Smooth muscle cell (in vitro differentiated cells): ENCODE measurements at regions not wholly inside any gene's neighbourhood (a gene's known extent, or its start where the extent isn't known, plus 50 kb on each side); places are given as distances from the start of the nearest gene placed in this dataset.
"Not testable (repeated sequence)": the region's sequence is repeated elsewhere in the genome, so short reads cannot be mapped to it uniquely, and the experiment has no call there.

Experiments
- DNase-seq: peaks from one replicate; lab custom pipeline; 2025; ENCODE audit not compliant: unreplicated experiment; lab: John Stamatoyannopoulos, UW
- H2AFZ ChIP-seq: fragments of 200-600 bp; sonication (generic); 2 replicates; pipeline ENCODE4 v1.6.0; 2016; ENCODE audit warnings: antibody characterized with exemption, low read depth, mild to moderate bottlenecking
- H3F3A ChIP-seq: fragments of 200-600 bp; sonication (generic); 2 replicates; pipeline ENCODE4 v1.6.0; 2017; ENCODE audit warnings: antibody characterized with exemption, low read depth
- H3K27ac ChIP-seq: fragments of 200-600 bp; sonication (generic); 2 replicates; pipeline ENCODE4 v1.5.1; 2016; ENCODE audit warnings: low read depth, mild to moderate bottlenecking
- H3K27me3 ChIP-seq: fragments of 200-600 bp; sonication (generic); 2 replicates; pipeline ENCODE4 v1.6.1; 2016; ENCODE audit warnings: low read depth, mild to moderate bottlenecking
- H3K36me3 ChIP-seq: fragments of 200-600 bp; sonication (generic); 2 replicates; pipeline ENCODE4 v1.5.1; 2016; ENCODE audit warnings: low read depth
- H3K4me1 ChIP-seq: fragments of 200-600 bp; sonication (generic); 2 replicates; pipeline ENCODE4 v1.5.1; 2016; ENCODE audit warnings: low read depth
- H3K4me2 ChIP-seq: fragments of 200-600 bp; sonication (generic); 2 replicates; pipeline ENCODE4 v1.6.0; 2016; ENCODE audit warnings: mild to moderate bottlenecking
- H3K4me3 ChIP-seq: fragments of 200-600 bp; sonication (generic); 2 replicates; pipeline ENCODE4 v1.5.1; 2016; ENCODE audit warnings: mild to moderate bottlenecking
- H3K79me2 ChIP-seq: fragments of 200-600 bp; sonication (generic); 2 replicates; pipeline ENCODE4 v1.6.0; 2016; ENCODE audit warnings: low read depth, mild to moderate bottlenecking
- H3K9ac ChIP-seq: fragments of 200-600 bp; sonication (generic); 2 replicates; pipeline ENCODE4 v1.6.0; 2016; ENCODE audit warnings: low read depth
- H3K9me3 ChIP-seq: fragments of 200-600 bp; sonication (generic); replicated peaks from 2 replicates; pipeline ENCODE4 v1.5.1; 2016; ENCODE audit warnings: low read depth
- H4K20me1 ChIP-seq: fragments of 200-600 bp; sonication (generic); 2 replicates; pipeline ENCODE4 v1.6.0; 2016; ENCODE audit warnings: low read depth
- CTCF ChIP-seq: fragments of 200-600 bp; sonication (generic); IDR thresholded peaks from 2 replicates; pipeline ENCODE4 v1.5.1; 2017; ENCODE audit warnings: borderline replicate concordance, mild to moderate bottlenecking, antibody characterized with exemption; ENCODE audit not compliant: insufficient read depth, poor library complexity, severe bottlenecking
- WGBS: methylation state at CpG from one replicate; pipeline ENCODE4 v1.1.7; 2016; ENCODE audit warnings: low lambda C conversion rate; 5-methylcytosine and 5-hydroxymethylcytosine counted together

GRCh38 chr13:59399513-59399912 is 764.2 kb downstream of the DIAPH3 start:
- Histone ChIP-seq H3K27ac (no peak overlapping the region), H3K9me3 (no peaks in the 10 kb centered on the region), H3K4me2 (no peak overlapping the region), H3K27me3 (no peaks in the 10 kb centered on the region), H3K36me3 (no peaks in the 10 kb centered on the region), H4K20me1 (no peaks in the 10 kb centered on the region), H3K4me1 (no peaks in the 10 kb centered on the region), H2AFZ (no peak overlapping the region), H3K9ac (no peak overlapping the region), H3F3A (no peaks in the 10 kb centered on the region), H3K79me2 (no peaks in the 10 kb centered on the region), H3K4me3 (no peak overlapping the region)
- no peak for DNase-seq
- no peak for TF ChIP-seq CTCF

GRCh38 chr13:59404331-59404730 is 759.4 kb downstream of the DIAPH3 start:
- Histone ChIP-seq H4K20me1 (no peaks in the 10 kb centered on the region), H3F3A (no peaks in the 10 kb centered on the region), H3K4me1 (peaks cover 4% of the 10 kb centered on the region), H3K9ac (no peak overlapping the region), H3K36me3 (no peaks in the 10 kb centered on the region), H3K27ac (no peak overlapping the region), H3K4me2 (no peak overlapping the region), H2AFZ (no peak overlapping the region), H3K27me3 (no peaks in the 10 kb centered on the region), H3K79me2 (no peaks in the 10 kb centered on the region), H3K4me3 (no peak overlapping the region), H3K9me3 (no peaks in the 10 kb centered on the region)
- TF ChIP-seq CTCF = no peak
- no peak for DNase-seq

- H2AFZ ChIP-seq, H4K20me1 ChIP-seq, H3F3A ChIP-seq, H3K27me3 ChIP-seq, H3K9ac ChIP-seq, H3K27ac ChIP-seq, DNase-seq, H3K4me2 ChIP-seq, H3K79me2 ChIP-seq, H3K4me1 ChIP-seq, H3K36me3 ChIP-seq, H3K4me3 ChIP-seq, H3K9me3 ChIP-seq: not testable (repeated sequence)
- WGBS = 90% methylated on average over 2 of the region's 2 CpGs
These were observed 756.5 kb downstream of the DIAPH3 start for GRCh38 chr13:59407251-59407650.

- Histone ChIP-seq H3K36me3 (no peaks in the 10 kb centered on the region), H3F3A (no peaks in the 10 kb centered on the region), H3K79me2 (no peaks in the 10 kb centered on the region), H3K4me2 (no peak overlapping the region), H4K20me1 (no peaks in the 10 kb centered on the region), H3K4me1 (peaks cover 8% of the 10 kb centered on the region), H3K9ac (no peak overlapping the region), H3K27me3 (no peaks in the 10 kb centered on the region), H3K4me3 (no peak overlapping the region), H2AFZ (no peak overlapping the region), H3K9me3 (no peaks in the 10 kb centered on the region), H3K27ac (no peak overlapping the region)
- no peak for TF ChIP-seq CTCF
- 89% methylated on average over 5 of the region's 5 CpGs for WGBS
- DNase-seq = no peak
These were observed 755.0 kb downstream of the DIAPH3 start for GRCh38 chr13:59408738-59409137.
